Smooth muscle cell (in vitro differentiated cells): ENCODE measurements at regions not wholly inside any gene's neighbourhood (a gene's known extent, or its start where the extent isn't known, plus 50 kb on each side); places are given as distances from the start of the nearest gene placed in this dataset.

Experiments
- DNase-seq: peaks from one replicate; lab custom pipeline; 2025; ENCODE audit not compliant: unreplicated experiment; lab: John Stamatoyannopoulos, UW
- H2AFZ ChIP-seq: fragments of 200-600 bp; sonication (generic); 2 replicates; pipeline ENCODE4 v1.6.0; 2016; ENCODE audit warnings: antibody characterized with exemption, low read depth, mild to moderate bottlenecking
- H3F3A ChIP-seq: fragments of 200-600 bp; sonication (generic); 2 replicates; pipeline ENCODE4 v1.6.0; 2017; ENCODE audit warnings: antibody characterized with exemption, low read depth
- H3K27ac ChIP-seq: fragments of 200-600 bp; sonication (generic); 2 replicates; pipeline ENCODE4 v1.5.1; 2016; ENCODE audit warnings: low read depth, mild to moderate bottlenecking
- H3K27me3 ChIP-seq: fragments of 200-600 bp; sonication (generic); 2 replicates; pipeline ENCODE4 v1.6.1; 2016; ENCODE audit warnings: low read depth, mild to moderate bottlenecking
- H3K36me3 ChIP-seq: fragments of 200-600 bp; sonication (generic); 2 replicates; pipeline ENCODE4 v1.5.1; 2016; ENCODE audit warnings: low read depth
- H3K4me1 ChIP-seq: fragments of 200-600 bp; sonication (generic); 2 replicates; pipeline ENCODE4 v1.5.1; 2016; ENCODE audit warnings: low read depth
- H3K4me2 ChIP-seq: fragments of 200-600 bp; sonication (generic); 2 replicates; pipeline ENCODE4 v1.6.0; 2016; ENCODE audit warnings: mild to moderate bottlenecking
- H3K4me3 ChIP-seq: fragments of 200-600 bp; sonication (generic); 2 replicates; pipeline ENCODE4 v1.5.1; 2016; ENCODE audit warnings: mild to moderate bottlenecking
- H3K79me2 ChIP-seq: fragments of 200-600 bp; sonication (generic); 2 replicates; pipeline ENCODE4 v1.6.0; 2016; ENCODE audit warnings: low read depth, mild to moderate bottlenecking
- H3K9ac ChIP-seq: fragments of 200-600 bp; sonication (generic); 2 replicates; pipeline ENCODE4 v1.6.0; 2016; ENCODE audit warnings: low read depth
- H3K9me3 ChIP-seq: fragments of 200-600 bp; sonication (generic); replicated peaks from 2 replicates; pipeline ENCODE4 v1.5.1; 2016; ENCODE audit warnings: low read depth
- H4K20me1 ChIP-seq: fragments of 200-600 bp; sonication (generic); 2 replicates; pipeline ENCODE4 v1.6.0; 2016; ENCODE audit warnings: low read depth
- CTCF ChIP-seq: fragments of 200-600 bp; sonication (generic); IDR thresholded peaks from 2 replicates; pipeline ENCODE4 v1.5.1; 2017; ENCODE audit warnings: borderline replicate concordance, mild to moderate bottlenecking, antibody characterized with exemption; ENCODE audit not compliant: insufficient read depth, poor library complexity, severe bottlenecking
- WGBS: methylation state at CpG from one replicate; pipeline ENCODE4 v1.1.7; 2016; ENCODE audit warnings: low lambda C conversion rate; 5-methylcytosine and 5-hydroxymethylcytosine counted together

GRCh38 chr2:14480120-14480519 lies 152.4 kb upstream of the LRATD1 start:
- Histone ChIP-seq H3K4me3 (no peak overlapping the region), H3K9me3 (no peaks in the 10 kb centered on the region), H4K20me1 (no peaks in the 10 kb centered on the region), H2AFZ (no peak overlapping the region), H3F3A (no peaks in the 10 kb centered on the region), H3K4me2 (no peak overlapping the region), H3K27me3 (no peaks in the 10 kb centered on the region), H3K36me3 (no peaks in the 10 kb centered on the region), H3K79me2 (no peaks in the 10 kb centered on the region), H3K27ac (no peak overlapping the region), H3K4me1 (no peaks in the 10 kb centered on the region), H3K9ac (no peak overlapping the region)
- 35% methylated on average over 2 of the region's 2 CpGs for WGBS
- TF ChIP-seq CTCF = no peak
- DNase-seq = no peak

DNA sequence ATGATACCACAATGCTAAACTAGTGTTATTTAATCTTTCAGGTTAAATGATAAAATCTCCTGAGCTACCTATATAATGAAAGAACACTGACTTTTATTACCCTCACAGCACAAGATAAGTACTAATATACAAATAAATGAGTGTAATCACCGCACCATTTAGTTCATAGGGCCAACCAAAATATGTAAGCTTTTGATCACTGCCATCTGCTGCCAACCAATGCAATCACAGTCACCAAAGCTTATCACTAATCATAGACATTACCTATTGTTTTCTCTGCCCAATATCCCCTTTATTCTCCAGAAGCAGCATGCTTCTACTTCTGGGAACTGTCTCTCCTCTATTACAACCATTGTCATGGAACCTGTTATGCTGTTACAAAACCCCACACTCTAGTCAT lies 151.6 kb upstream of the LRATD1 start:
- no peaks in the 10 kb centered on the region for H3F3A ChIP-seq
- H3K36me3 ChIP-seq = no peaks in the 10 kb centered on the region
- no peaks in the 10 kb centered on the region for H3K79me2 ChIP-seq
- H4K20me1 ChIP-seq = no peaks in the 10 kb centered on the region
- no peaks in the 10 kb centered on the region for H3K9me3 ChIP-seq
- H2AFZ ChIP-seq = no peak overlapping the region
- no peak for DNase-seq
- no peaks in the 10 kb centered on the region for H3K27me3 ChIP-seq
- no peak overlapping the region for H3K27ac ChIP-seq
- no peaks in the 10 kb centered on the region for H3K4me1 ChIP-seq
- H3K9ac ChIP-seq = no peak overlapping the region
- WGBS = 93% methylated on average over 1 of the region's 1 CpG
- no peak for TF ChIP-seq CTCF
- H3K4me2 ChIP-seq = no peak overlapping the region
- H3K4me3 ChIP-seq = no peak overlapping the region

DNA sequence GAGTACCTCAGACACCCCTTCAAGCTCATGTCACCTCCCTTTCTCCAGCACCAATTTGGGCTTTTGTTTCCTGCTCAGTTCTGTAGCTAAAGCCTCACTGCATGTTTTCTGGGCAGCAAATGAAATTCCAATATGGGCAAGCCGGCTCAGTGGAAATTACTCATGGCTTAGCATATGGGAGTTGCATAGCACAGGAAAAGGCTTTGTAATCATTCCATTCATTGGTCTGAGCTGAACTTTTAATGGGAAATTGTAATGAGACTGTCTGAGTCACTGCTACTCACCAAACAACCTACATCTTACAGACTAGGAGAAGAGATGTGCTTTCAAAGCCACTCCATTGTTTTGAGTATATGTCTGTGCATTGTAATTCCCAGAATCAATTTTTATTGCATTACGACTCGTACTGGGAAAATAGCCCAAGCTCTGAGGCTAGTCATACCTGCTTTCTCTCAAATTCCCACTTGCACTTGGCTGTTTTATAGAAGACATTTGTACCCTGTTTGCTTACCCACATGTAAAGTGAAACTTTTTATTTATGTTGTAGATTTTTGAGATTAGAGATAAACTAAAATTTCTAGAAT lies 139.5 kb upstream of the LRATD1 start:
- H3K27ac ChIP-seq = peak overlapping the region; percentile 48
- H3K4me1 ChIP-seq = peaks cover 5% of the 10 kb centered on the region
- no peak for DNase-seq
- no peak overlapping the region for H3K4me3 ChIP-seq
- no peaks in the 10 kb centered on the region for H3F3A ChIP-seq
- no peaks in the 10 kb centered on the region for H4K20me1 ChIP-seq
- H3K9ac ChIP-seq = no peak overlapping the region
- no peak for TF ChIP-seq CTCF
- H2AFZ ChIP-seq = no peak overlapping the region
- H3K36me3 ChIP-seq = no peaks in the 10 kb centered on the region
- WGBS = 28% methylated on average over 3 of the region's 3 CpGs
- no peaks in the 10 kb centered on the region for H3K79me2 ChIP-seq
- H3K4me2 ChIP-seq = peak overlapping the region; percentile 42
- H3K9me3 ChIP-seq = no peaks in the 10 kb centered on the region
- no peaks in the 10 kb centered on the region for H3K27me3 ChIP-seq

DNA sequence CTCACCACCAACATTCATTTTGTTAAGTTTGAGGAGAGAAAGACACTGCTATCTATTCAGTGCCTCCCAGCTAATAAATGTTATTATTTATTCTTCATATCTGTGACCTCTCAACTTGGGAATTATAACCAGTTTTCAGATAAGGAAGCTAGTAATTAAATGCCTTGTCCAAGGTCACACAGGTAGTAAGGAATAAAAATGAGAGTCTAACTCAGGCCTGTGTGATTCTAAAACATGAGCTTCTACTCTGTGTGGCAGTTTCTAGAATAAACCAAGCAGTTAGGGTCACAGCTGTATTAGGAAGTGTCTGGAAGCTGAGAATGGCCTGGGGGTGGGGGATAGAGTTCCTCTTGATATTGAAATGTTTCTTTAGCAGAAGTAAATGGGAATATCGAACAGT lies 137.8 kb upstream of the LRATD1 start:
- Histone ChIP-seq H3K9me3 (no peaks in the 10 kb centered on the region), H3F3A (no peaks in the 10 kb centered on the region), H3K9ac (no peak overlapping the region), H3K27me3 (no peaks in the 10 kb centered on the region), H3K27ac (no peak overlapping the region), H3K4me2 (no peak overlapping the region), H3K36me3 (no peaks in the 10 kb centered on the region), H3K79me2 (no peaks in the 10 kb centered on the region), H3K4me3 (no peak overlapping the region), H3K4me1 (peaks cover 5% of the 10 kb centered on the region), H2AFZ (no peak overlapping the region), H4K20me1 (no peaks in the 10 kb centered on the region)
- WGBS = 88% methylated on average over 1 of the region's 1 CpG
- no peak for TF ChIP-seq CTCF
- DNase-seq = no peak
